ENCODE measurements at regions not wholly inside any gene's neighbourhood (a gene's known extent, or its start where the extent isn't known, plus 50 kb on each side); places are given as distances from the start of the nearest gene placed in this dataset.
"Not testable (repeated sequence)": the region's sequence is repeated elsewhere in the genome, so short reads cannot be mapped to it uniquely, and the experiment has no call there.

GRCh38 chr22:23474531-23474930, 105.6 kb downstream of the IGLL1 start:
- DNase-seq; H3K36me3 Mint-ChIP-seq; intact Hi-C loops (cut with micrococcal nuclease); ATAC-seq; H3K4me3 ChIP-seq (ENCODE audit: low read length); H3K36me3 ChIP-seq (ENCODE audit: control insufficient read depth in 2 of 3, insufficient read depth in 3 of 3, low read length in 3 of 3); H3K9me3 ChIP-seq (ENCODE audit: control insufficient read depth in 2 of 3, low read length in 3 of 3); H3K9me3 Mint-ChIP-seq; POLR2A ChIA-PET; H3K27ac Mint-ChIP-seq; H3K4me1 ChIP-seq (ENCODE audit: control insufficient read depth in 2 of 2, insufficient read depth in 2 of 2, low read length in 2 of 2); CTCF ChIA-PET; H3K27ac ChIP-seq (ENCODE audit: low read depth, low read length); H3K27me3 ChIP-seq (ENCODE audit: control insufficient read depth in 2 of 2, insufficient read depth in 2 of 2, low read length in 2 of 2); H3K4me1 Mint-ChIP-seq; H3K4me3 Mint-ChIP-seq: not testable (repeated sequence)
- H3K27me3 Mint-ChIP-seq = peaks cover 0 to 16% (median 0%) of the 10 kb centered on the region in 5 donors

- no peak overlapping the region for H3K4me3 ChIP-seq (ENCODE audit: low read length)
- Mint-ChIP-seq H3K9me3 (no peaks in the 10 kb centered on the region), H3K4me1 (peaks cover 0 to 4% (median 3%) of the 10 kb centered on the region in 7 donors), H3K27ac (no peak overlapping the region), H3K27me3 (peaks cover 0 to 11% (median 0%) of the 10 kb centered on the region in 5 donors), H3K36me3 (no peaks in the 10 kb centered on the region), H3K4me3 (no peak overlapping the region)
- H3K27me3 ChIP-seq (ENCODE audit: control insufficient read depth in 2 of 2, insufficient read depth in 2 of 2, low read length in 2 of 2) = no peaks in the 10 kb centered on the region
- ChIA-PET CTCF (interaction anchor here (0.6 kb wide), 1 partner anchor 62 kb away, joined by 3 read pairs; no protein-coding TSS in a partner anchor), POLR2A (no interaction called here)
- no peak overlapping the region for H3K27ac ChIP-seq (ENCODE audit: low read depth, low read length)
- no peaks in the 10 kb centered on the region for H3K36me3 ChIP-seq (ENCODE audit: control insufficient read depth in 2 of 3, insufficient read depth in 3 of 3, low read length in 3 of 3)
- H3K9me3 ChIP-seq (ENCODE audit: control insufficient read depth in 2 of 3, low read length in 3 of 3) = no peaks in the 10 kb centered on the region
- intact Hi-C loops (cut with micrococcal nuclease) = no loop called here
- no peak for DNase-seq
- ATAC-seq = no peak
- no peaks in the 10 kb centered on the region for H3K4me1 ChIP-seq (ENCODE audit: control insufficient read depth in 2 of 2, insufficient read depth in 2 of 2, low read length in 2 of 2)
These were observed 106.2 kb downstream of the IGLL1 start for GRCh38 chr22:23473901-23474300.

GRCh38 chr22:23472376-23472775, 107.7 kb downstream of the IGLL1 start:
- CTCF ChIA-PET; H3K36me3 ChIP-seq (ENCODE audit: control insufficient read depth in 2 of 3, insufficient read depth in 3 of 3, low read length in 3 of 3); POLR2A ChIA-PET; H3K27ac ChIP-seq (ENCODE audit: low read depth, low read length); DNase-seq; H3K4me1 ChIP-seq (ENCODE audit: control insufficient read depth in 2 of 2, insufficient read depth in 2 of 2, low read length in 2 of 2); H3K4me3 ChIP-seq (ENCODE audit: low read length); H3K27me3 Mint-ChIP-seq; H3K27me3 ChIP-seq (ENCODE audit: control insufficient read depth in 2 of 2, insufficient read depth in 2 of 2, low read length in 2 of 2); H3K4me3 Mint-ChIP-seq; intact Hi-C loops (cut with micrococcal nuclease); H3K9me3 Mint-ChIP-seq; H3K9me3 ChIP-seq (ENCODE audit: control insufficient read depth in 2 of 3, low read length in 3 of 3); H3K4me1 Mint-ChIP-seq; H3K27ac Mint-ChIP-seq; H3K36me3 Mint-ChIP-seq; ATAC-seq: not testable (repeated sequence)

GRCh38 chr22:23471698-23472097, 108.4 kb downstream of the IGLL1 start:
- DNase-seq = no peak
- Mint-ChIP-seq H3K36me3 (no peaks in the 10 kb centered on the region), H3K9me3 (no peaks in the 10 kb centered on the region), H3K27ac (no peak overlapping the region), H3K4me1 (no peaks in the 10 kb centered on the region), H3K4me3 (no peak overlapping the region), H3K27me3 (peaks cover 0 to 5% (median 0%) of the 10 kb centered on the region in 5 donors)
- Histone ChIP-seq H3K27me3 (ENCODE audit: control insufficient read depth in 2 of 2, insufficient read depth in 2 of 2, low read length in 2 of 2) (no peaks in the 10 kb centered on the region), H3K9me3 (ENCODE audit: control insufficient read depth in 2 of 3, low read length in 3 of 3) (no peaks in the 10 kb centered on the region), H3K4me1 (ENCODE audit: control insufficient read depth in 2 of 2, insufficient read depth in 2 of 2, low read length in 2 of 2) (no peaks in the 10 kb centered on the region), H3K27ac (ENCODE audit: low read depth, low read length) (no peak overlapping the region), H3K4me3 (ENCODE audit: low read length) (no peak overlapping the region), H3K36me3 (ENCODE audit: control insufficient read depth in 2 of 3, insufficient read depth in 3 of 3, low read length in 3 of 3) (no peaks in the 10 kb centered on the region)
- CTCF ChIA-PET = no interaction called here
- POLR2A ChIA-PET = no interaction called here
- no peak for ATAC-seq
- intact Hi-C loops (cut with micrococcal nuclease) = no loop called here

- no peak overlapping the region for H3K27ac Mint-ChIP-seq
- no peaks in the 10 kb centered on the region for H3K4me1 ChIP-seq (ENCODE audit: control insufficient read depth in 2 of 2, insufficient read depth in 2 of 2, low read length in 2 of 2)
- no peaks in the 10 kb centered on the region for H3K4me1 Mint-ChIP-seq
- ChIA-PET CTCF (no interaction called here), POLR2A (no interaction called here)
- DNase-seq (no peak), ATAC-seq (no peak)
- no peak overlapping the region for H3K27ac ChIP-seq (ENCODE audit: low read depth, low read length)
- H3K4me3 ChIP-seq (ENCODE audit: low read length) = no peak overlapping the region
- no peaks in the 10 kb centered on the region for H3K27me3 ChIP-seq (ENCODE audit: control insufficient read depth in 2 of 2, insufficient read depth in 2 of 2, low read length in 2 of 2)
- intact Hi-C loops (cut with micrococcal nuclease) = no loop called here
- H3K4me3 Mint-ChIP-seq = no peak overlapping the region
- H3K9me3 Mint-ChIP-seq = no peaks in the 10 kb centered on the region
- no peaks in the 10 kb centered on the region for H3K9me3 ChIP-seq (ENCODE audit: control insufficient read depth in 2 of 3, low read length in 3 of 3)
- H3K27me3 Mint-ChIP-seq = peaks cover 0 to 11% (median 0%) of the 10 kb centered on the region in 5 donors
- H3K36me3 Mint-ChIP-seq = no peaks in the 10 kb centered on the region
- no peaks in the 10 kb centered on the region for H3K36me3 ChIP-seq (ENCODE audit: control insufficient read depth in 2 of 3, insufficient read depth in 3 of 3, low read length in 3 of 3)
These were observed 109.2 kb downstream of the IGLL1 start for GRCh38 chr22:23470811-23471389.

GRCh38 chr22:23467721-23468294, 112.3 kb downstream of the IGLL1 start:
- Histone ChIP-seq H3K4me3 (ENCODE audit: low read length) (no peak overlapping the region), H3K4me1 (ENCODE audit: control insufficient read depth in 2 of 2, insufficient read depth in 2 of 2, low read length in 2 of 2) (no peaks in the 10 kb centered on the region), H3K27me3 (ENCODE audit: control insufficient read depth in 2 of 2, insufficient read depth in 2 of 2, low read length in 2 of 2) (no peaks in the 10 kb centered on the region), H3K27ac (ENCODE audit: low read depth, low read length) (no peak overlapping the region), H3K36me3 (ENCODE audit: control insufficient read depth in 2 of 3, insufficient read depth in 3 of 3, low read length in 3 of 3) (no peaks in the 10 kb centered on the region), H3K9me3 (ENCODE audit: control insufficient read depth in 2 of 3, low read length in 3 of 3) (no peaks in the 10 kb centered on the region)
- DNase-seq = no peak
- Mint-ChIP-seq H3K9me3 (no peaks in the 10 kb centered on the region), H3K27ac (no peak overlapping the region), H3K36me3 (no peaks in the 10 kb centered on the region), H3K4me3 (no peak overlapping the region), H3K27me3 (peaks cover 0 to 18% (median 4%) of the 10 kb centered on the region in 5 donors), H3K4me1 (peaks cover 0 to 5% (median 0%) of the 10 kb centered on the region in 7 donors)
- CTCF ChIA-PET = no interaction called here
- intact Hi-C loops (cut with micrococcal nuclease) = no loop called here
- ATAC-seq = no peak
- POLR2A ChIA-PET = no interaction called here

- Mint-ChIP-seq H3K4me3 (no peak overlapping the region), H3K27me3 (peaks cover 4 to 25% (median 12%) of the 10 kb centered on the region in 5 donors), H3K4me1 (peaks cover 0 to 5% (median 0%) of the 10 kb centered on the region in 7 donors), H3K27ac (no peak overlapping the region), H3K9me3 (no peaks in the 10 kb centered on the region), H3K36me3 (no peaks in the 10 kb centered on the region)
- ATAC-seq (no peak), DNase-seq (no peak)
- ChIA-PET POLR2A (no interaction called here), CTCF (no interaction called here)
- Histone ChIP-seq H3K4me3 (ENCODE audit: low read length) (no peak overlapping the region), H3K9me3 (ENCODE audit: control insufficient read depth in 2 of 3, low read length in 3 of 3) (no peaks in the 10 kb centered on the region), H3K27ac (ENCODE audit: low read depth, low read length) (no peak overlapping the region), H3K36me3 (ENCODE audit: control insufficient read depth in 2 of 3, insufficient read depth in 3 of 3, low read length in 3 of 3) (no peaks in the 10 kb centered on the region), H3K27me3 (ENCODE audit: control insufficient read depth in 2 of 2, insufficient read depth in 2 of 2, low read length in 2 of 2) (no peaks in the 10 kb centered on the region), H3K4me1 (ENCODE audit: control insufficient read depth in 2 of 2, insufficient read depth in 2 of 2, low read length in 2 of 2) (no peaks in the 10 kb centered on the region)
- intact Hi-C loops (cut with micrococcal nuclease) = no loop called here
These were observed 113.7 kb downstream of the IGLL1 start for GRCh38 chr22:23466351-23466750.
